HG02938 (cell line): ENCODE measurements at regions not wholly inside any gene's neighbourhood (a gene's known extent, or its start where the extent isn't known, plus 50 kb on each side); places are given as distances from the start of the nearest gene placed in this dataset.

ENCODE experiments used
- ATAC-seq: cut with Tn5 transposase; IDR thresholded peaks from one replicate; pipeline ENCODE4 v1.9.1; 2021; ENCODE audit warnings: mild to moderate bottlenecking, moderate library complexity; ENCODE audit not compliant: unreplicated experiment

DNA sequence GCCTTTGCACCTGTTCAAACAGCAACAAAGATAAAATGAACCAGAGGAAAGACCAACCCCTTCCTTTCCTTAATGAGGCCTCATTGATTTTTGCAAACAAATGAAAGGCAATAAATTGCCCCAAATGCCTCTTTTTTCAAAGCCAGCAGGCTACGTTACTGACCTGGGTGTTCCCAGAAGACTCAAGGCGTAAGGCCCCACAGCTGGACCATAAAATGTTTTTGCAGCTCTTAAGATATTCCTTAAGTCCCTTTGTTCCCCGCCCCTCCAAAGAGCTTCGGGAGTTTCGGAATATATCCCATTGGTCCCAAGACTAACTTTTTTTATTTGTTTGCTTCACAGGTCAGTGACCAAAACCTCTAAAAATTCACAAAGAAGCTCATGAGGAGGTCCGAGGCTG, 462.9 kb upstream of the PRICKLE1 start:
- no peak for ATAC-seq

DNA sequence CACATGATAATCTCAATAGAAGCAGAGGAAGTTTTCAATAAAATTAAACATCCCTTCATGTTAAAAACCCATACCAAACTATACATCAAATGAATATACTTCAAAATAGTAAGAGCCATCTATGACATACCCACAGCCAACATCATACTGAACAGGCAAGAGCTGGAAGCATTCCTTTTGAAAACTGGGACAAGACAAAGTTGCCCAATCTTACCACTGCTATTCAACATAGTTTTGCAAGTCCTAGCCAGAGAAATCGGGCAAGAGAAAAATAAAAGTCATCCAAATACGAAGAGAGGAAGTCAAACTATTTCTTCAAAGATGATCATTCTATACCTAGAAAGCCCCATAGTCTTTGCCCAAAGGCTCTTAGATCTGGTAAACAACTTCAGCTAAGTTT, 454.7 kb upstream of the PRICKLE1 start:
- no peak for ATAC-seq

DNA sequence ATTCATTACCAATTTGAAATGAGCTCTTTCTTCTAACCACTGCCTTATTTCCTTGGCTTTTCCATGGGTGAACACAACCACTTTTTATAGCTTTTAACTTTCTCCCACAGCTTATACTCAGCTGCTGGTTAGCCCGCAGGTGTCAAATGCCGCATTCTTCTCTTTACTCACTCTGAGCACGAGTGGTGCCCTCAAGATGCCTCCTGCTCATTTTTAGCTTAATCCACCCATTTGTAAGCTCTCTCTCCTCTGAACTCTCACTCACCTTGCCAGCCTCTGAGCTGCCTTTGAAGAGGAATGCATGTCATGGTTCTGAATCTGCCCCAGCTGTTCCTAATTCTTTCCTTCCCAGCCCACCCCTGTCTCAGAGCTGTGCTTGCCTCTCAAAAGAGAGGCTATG, 449.4 kb upstream of the PRICKLE1 start:
- ATAC-seq: no peak

DNA sequence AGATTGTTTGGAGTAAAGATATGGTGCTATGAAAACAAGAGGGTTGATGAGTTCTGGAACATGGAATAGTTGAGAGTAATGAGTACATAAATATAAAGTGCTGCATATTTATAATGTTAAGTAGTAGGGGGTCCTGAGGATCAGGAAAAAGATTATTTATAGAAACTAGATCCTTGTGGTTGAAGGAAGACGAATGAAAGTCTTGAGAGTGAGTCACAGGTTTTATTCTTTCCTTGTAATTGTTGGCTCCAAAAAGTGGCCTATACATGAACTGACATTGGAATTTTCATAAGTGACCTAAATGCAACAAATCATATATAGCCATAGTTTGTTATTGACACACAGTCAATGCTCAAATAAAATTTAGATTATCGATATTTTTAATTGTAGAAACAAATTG, 440.4 kb upstream of the PRICKLE1 start:
- no peak for ATAC-seq

DNA sequence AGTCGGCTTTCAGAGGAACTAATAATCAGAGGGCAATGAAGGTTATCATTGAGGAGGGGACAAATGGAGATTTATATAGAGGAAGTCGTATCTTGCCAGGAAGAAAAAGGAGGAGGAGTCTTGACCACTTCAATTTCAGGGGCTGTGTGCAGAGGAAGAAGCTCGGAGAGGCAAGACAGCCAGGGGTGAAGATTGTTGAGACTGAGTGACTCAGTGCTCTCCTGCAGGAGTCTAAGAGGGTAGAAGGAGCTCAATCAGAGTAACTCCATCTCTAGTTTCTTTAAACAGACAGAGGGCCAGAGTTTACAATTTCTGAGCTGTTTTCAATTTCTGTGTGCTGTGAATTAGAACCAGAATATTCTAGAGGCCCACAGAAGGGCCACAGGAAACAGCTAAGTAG, 439.3 kb upstream of the PRICKLE1 start:
- ATAC-seq: no peak

DNA sequence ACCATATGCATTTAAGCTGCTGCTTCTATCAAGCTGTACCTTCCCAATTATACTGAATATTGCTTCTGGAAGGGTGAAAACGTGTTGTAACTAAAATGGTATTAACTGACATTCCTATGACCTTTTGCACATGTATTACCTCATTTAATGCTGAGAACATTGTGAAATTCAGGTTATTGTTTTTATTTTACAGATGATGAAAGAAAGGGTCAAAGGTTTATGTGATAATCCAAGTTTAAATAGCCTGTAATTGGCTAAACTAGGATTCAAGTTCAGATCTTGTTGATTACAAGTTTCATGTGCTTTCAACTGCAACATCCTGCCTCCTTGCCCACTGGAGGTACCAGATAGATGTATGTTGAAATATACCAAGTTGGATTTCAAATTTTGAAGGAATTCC, 433.3 kb upstream of the PRICKLE1 start:
- ATAC-seq: no peak

DNA sequence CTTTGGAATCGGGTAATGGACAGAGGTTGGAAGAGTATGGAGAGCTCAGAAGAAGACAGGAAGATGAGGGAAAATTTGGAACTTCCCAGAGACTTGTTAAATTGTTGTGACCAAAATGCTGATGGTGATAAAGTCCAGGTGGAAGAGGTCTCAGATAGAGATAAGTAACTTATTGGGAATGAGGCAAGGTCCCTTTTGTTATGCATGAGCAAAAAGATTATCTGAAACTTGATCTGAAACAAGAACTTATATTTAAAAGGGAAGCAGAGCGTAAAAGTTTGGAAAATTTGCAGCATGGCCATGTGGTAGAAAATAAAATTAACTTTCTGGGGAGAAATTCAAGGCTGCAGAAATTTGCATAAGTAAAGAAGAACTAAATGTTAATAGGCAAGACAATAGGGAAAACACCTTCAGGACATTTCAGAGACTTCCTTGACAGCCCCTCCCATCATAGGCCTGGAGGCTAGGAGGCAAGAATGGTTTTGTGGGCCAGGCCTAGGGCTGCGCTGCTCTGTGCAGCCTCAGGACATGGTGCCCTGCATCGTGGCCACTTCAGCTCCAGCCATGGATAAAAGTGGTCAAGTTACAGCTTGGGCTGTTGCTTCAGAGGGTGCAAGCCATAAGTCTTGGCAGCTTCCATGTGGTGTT, 425.7 kb upstream of the PRICKLE1 start:
- no peak for ATAC-seq

DNA sequence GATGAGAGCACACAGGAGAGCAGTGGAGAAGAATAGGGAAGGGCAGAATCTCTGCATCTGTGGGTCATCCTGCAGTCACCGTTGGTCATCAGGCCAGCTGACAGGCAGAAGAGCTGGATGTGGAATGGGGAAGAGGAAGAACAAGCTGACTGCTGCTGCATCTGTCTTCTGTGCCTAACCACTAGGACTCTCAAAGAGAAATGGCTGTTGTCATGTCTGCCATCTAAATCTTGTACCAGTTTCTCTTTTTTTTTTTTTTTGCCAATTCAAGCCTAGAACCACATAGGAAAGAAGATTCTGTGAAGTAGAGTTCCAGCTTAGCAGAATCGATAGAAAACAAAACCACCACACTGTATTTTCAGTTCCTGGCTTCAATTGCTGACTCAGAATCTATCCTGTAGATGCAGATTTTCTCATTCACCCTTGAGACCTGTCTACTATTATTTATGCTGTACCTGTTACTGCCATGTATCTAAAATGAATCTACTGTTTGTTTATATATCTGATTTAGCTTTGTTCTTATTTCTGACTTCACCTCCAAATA, 421.9 kb upstream of the PRICKLE1 start:
- ATAC-seq: peak; percentile 94

DNA sequence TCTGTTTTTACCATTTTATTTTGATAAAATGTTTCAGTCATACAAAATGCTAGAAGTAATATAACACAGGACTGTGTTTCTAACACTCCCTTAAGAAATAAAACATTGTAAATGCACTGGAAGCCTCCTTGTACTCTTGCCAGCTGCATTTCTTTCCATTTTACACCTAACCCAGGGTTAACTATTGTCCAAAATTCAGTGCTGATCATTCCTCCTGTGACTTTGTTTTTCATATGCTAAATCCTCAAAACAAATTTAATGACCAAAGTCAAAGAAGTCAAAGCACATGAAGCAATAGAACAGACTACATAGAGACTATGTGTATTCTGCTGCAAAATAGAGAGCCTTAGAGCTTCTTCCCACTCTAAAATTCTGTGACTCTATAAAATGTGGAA, 420.3 kb upstream of the PRICKLE1 start:
- ATAC-seq: no peak

DNA sequence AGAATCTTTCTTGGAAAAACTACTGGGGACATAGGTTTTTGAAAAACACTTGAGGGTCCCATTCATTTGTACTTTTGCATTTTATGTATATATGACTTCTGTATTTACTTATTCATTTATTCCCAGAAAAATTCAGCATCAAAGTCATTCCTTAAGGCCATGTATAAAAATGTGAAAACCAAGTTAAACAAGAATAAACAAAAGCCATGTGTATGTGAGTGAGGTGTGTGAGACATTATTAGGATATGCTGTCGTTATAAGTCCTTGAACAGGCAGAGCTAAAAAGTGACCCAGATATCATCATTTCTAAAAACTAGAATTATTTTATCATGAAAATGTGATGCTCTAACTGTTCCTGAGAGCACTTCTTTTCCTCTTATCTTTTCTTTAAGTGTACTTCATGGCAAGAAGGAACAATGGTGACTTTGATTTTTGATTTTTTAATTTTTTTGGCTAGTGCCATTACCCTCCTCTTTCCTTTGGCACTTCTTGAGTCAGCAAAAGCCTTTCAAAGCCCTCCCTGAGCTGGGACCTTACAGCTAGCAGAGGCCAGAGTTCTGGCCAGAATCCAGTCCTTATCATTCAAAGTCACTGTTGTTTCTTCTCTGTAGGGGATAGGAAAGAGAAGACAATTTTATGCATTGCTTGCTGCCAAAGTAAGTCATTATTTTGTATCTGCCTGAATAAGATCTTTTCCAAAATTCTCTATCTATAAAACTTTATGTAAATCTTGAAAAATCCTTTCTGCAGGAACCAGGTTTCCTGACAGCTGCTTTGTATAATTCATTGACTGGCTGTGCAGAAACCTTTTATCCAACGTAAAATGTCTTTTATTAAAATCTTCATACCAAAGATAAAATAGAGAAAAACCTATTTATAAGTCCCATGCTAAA, 419.7 kb upstream of the PRICKLE1 start:
- no peak for ATAC-seq

DNA sequence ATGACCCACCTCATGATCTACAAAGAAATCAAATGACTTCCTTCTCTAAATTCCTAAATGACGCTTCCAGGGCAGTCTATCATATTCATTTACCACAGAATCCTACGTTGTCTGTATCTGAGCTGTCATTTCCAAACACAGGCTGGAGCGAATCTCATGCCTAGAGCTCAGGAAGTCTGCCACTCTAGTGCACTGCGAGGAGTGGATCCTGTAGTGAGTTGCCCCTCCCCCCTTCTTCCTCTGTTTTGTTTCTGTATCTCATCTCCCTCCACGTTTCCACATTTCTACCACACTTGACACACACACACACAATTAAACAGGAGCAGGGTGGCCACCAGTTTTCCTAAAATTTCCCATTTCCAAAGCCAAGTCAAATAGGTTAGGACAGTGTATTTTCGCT, 415.4 kb upstream of the PRICKLE1 start:
- ATAC-seq: no peak

DNA sequence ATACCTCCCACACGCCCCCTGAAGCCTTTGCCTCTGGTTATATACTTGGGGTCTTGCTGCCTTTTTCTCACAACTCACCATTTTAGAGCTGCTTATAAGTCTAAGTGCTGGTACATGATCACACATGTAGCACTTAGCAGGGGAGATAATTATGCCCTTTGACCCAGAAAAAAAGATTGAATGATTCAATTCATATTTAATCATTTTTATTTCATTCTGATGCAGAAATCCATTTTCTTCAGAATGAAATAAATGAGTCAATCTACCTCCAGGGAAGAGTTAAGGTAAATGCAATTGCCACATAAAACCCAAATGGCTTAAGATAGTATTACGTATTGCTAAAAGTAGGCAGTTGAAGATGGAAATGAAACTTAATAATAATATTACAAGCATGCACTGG, 414.6 kb upstream of the PRICKLE1 start:
- no peak for ATAC-seq

DNA sequence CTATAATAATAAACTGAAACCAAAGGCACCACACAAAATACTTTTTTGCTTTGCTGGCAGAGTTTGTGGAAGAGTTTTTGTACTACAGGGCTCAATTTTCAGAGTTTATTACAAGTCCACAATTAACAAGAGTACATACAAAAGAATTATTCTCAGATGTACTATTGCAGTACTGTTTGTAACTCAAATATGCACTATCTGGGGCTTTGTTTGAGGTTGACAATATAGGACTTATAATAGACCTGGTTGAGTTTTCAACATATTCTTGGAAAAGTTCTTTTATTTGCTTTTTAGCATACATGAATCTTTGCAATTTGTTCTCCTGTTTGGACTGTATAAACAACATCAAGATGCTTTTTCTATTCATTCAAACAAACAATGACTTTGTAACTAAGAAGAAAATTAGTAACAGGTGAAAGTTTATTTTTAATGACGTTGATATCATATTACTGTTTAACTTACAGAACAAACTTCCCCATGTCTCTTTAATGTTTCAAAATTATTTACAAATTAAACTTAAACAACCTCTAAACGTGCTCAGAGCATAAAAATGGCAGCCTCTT, 407.4 kb upstream of the PRICKLE1 start:
- no peak for ATAC-seq

DNA sequence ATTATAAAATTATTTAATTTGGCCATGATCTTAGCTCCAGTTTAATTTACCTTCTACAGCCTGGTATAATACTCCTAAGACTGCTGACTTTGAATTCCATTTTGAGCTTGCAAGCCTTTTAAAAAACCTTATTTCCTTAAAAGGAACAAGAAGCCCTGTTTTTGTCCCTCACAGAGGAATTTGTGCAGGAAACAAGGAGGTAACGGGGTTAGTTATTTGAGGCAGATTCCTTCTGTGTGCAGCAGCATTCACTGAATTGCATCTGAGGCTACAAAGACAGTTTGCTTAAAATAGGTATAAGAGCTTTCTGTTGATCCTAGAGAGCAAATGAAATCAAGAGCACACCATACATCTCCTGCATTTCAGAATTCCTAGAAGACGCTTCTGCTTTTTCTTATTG, 403.3 kb upstream of the PRICKLE1 start:
- no peak for ATAC-seq

DNA sequence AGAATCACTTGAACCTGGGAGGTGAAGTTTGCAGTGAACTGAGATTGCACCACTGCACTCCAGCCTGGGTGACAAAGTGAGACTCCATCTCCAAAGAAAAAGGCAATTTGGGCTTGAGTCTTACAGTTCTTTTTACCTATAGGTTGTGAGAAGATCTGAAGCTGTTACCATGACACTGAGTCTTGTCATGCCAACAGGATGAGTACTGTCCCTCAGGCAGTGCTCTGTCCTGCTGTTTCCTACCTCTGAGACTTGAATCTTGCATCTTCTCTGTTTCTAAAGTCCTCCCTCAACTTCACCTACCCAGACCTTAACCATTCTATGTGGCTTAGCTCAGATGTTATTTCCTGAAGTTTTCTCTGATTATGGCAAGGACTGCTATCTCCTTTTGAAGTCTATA, 400.8 kb upstream of the PRICKLE1 start:
- ATAC-seq: no peak

DNA sequence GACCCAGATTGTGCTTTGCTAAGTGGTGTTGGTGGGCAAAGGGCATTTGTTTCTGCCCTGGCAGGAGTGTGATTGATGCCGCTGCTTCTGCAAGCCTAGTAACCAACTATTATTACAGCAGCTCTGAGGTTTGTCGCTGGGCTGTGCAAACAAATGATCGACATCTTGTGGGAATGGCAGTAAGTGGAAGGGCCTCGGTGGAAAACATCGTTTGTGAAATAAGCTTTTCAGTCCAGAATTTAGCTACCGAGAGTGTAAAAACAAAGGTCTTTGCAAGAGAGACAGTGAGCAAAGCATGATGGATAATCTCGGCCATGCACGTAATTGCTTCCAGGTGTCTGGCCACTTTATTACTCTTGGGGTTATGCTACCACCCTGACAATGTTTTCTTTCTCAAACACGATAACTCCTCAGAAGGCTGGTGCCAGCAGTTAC, 397.7 kb upstream of the PRICKLE1 start:
- no peak for ATAC-seq

DNA sequence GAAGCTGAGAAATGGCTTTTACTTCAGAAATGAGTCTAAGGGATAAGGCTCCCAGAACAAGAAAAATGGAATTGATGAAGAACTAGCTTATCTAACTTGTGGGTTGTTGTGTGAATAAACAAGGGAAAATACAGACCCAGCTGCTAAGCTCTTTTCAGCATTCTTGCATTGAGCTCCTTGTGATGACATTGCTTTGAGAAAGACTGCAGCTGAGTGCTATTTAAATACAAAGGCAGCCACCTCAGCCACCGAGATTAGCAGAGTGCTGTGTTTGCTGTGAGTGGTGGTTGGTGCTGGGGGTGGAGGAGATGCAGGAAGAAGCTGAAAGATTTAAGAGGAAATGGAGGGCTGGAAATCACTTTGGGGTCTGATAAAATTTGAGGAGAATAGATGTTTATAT, 396.0 kb upstream of the PRICKLE1 start:
- ATAC-seq: no peak

DNA sequence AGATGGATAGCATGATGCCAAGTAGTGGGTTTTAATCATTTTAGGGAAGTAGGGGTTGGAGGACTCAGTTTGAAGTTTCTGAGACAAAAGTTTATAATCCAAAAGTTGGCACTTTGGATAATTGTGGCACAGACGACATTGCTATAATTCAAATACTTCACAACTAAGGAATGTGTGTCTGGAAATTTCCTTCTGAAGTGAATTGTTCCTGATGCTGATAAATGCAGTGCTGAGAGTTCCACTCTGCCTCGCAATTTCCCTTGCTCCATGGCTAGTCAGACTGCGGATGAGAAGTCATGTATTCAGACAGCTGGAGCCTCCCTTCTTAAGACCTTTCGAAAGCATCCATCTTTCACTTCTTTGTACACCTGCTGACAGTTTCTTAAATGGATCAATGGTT, 393.3 kb upstream of the PRICKLE1 start:
- no peak for ATAC-seq

DNA sequence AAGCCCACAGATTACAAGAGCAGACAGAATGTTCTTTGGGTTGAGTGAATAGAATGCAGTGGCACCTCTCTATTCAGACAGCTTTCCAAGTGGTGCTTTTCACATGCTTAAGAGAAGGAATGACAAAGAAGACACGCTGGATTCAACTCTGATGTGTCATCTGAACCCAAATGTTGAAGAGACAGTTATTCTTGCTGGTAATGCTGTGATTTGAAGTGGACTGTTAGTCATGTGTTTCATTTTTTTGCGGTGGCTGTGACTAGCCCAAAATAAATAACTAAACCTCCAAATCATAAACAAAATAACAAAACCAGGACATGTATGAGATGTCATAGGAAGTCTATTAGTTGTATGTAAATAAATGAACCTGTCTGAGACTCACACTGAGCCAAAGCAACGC, 391.8 kb upstream of the PRICKLE1 start:
- ATAC-seq: no peak

DNA sequence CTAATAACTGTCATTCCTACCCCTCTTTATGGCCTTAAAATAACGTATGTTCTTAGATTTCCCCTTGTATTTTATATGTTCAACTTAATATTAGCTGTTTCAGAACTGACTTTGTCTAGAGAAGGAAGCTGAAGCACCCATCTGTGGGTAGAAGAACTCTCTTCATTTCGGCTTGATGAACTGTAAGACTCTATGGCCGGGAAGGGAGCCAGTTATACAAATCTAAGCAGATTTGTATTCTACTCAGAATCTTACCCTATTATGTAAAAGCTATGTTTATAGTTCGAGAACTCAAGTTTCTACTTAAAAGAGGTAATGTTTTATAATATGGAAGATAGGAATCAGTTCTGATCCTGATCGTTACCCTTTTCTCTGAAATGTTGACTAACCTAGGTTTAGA, 390.9 kb upstream of the PRICKLE1 start:
- no peak for ATAC-seq

DNA sequence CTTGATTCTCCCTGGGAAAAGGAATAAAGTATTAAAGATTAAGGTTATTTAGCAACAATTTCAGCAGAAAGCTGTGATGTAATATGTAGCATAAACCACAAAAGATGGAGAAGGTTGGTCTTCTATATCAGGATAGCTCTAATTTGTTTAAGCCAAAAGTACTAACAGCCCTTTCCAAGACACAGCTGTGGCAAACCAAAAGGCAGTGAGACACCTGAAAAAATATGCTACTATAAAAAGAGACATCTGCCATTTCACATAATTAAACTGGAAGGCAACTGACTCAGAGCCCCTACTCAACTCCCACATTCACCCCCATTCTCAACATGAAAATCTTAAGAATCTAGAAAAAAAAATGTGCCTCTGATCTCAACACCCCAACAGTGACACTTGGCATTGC, 390.2 kb upstream of the PRICKLE1 start:
- ATAC-seq: no peak

DNA sequence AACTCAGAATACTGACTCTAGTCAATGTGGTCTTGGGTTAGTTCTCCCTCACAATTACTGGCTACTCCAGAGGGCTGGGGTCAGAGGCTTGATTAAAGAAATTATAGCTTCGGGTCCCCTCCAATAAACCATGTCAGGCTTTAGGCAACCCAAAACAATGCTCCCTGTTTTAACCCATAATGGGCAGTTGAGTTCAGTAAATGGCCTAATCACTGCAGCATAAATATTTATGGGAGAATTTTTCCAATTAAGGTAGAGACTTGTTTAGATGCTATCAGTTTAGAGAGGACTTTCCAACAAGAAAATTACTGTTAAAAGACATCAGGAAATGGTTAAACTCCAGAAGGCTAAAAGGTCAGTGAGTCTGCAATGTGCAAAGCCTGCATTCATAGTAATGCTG, 389.2 kb upstream of the PRICKLE1 start:
- ATAC-seq: no peak
